PC-3 (cell line): ENCODE measurements at regions not wholly inside any gene's neighbourhood (a gene's known extent, or its start where the extent isn't known, plus 50 kb on each side); places are given as distances from the start of the nearest gene placed in this dataset.

Experiments
- CTCF ChIP-seq: fragments of 300-600 bp; sonication (generic); conservative IDR thresholded peaks from 2 replicates; pipeline ENCODE4 v1.5.1; 2017; ENCODE audit warnings: antibody characterized with exemption, low read depth, mild to moderate bottlenecking, low read length
- EZH2 ChIP-seq: fragments of 300-600 bp; sonication (generic); IDR thresholded peaks from one replicate; pipeline ENCODE4 v1.6.1; 2017; ENCODE audit warnings: antibody characterized with exemption, mild to moderate bottlenecking, low read length; ENCODE audit not compliant: unreplicated experiment
- EZH2phosphoT487 ChIP-seq: fragments of 300-600 bp; sonication (generic); IDR thresholded peaks from 2 replicates; pipeline ENCODE4 v1.6.1; 2018; ENCODE audit warnings: mild to moderate bottlenecking, antibody characterized with exemption, low read length, borderline replicate concordance

DNA sequence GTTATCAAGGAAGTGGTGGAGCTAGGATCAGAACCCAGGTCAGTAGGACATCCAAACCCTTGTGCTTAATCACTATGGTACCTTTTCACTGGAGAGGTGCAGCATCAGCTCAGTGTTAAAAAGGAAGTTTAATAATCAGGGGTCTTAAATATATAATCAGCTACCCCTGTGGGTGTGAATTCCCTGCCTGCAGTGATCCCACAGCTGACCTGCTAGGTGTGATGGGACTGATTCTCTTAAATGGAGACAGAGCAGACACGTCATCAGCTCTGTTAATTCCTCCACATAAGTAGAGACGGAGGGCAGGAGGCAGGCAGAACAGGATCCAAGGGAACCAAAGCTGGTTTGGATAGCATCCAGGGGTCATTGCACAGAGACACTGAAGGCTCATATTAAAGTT is 154.1 kb upstream of the CRBN start:
- TF ChIP-seq CTCF (no peak), EZH2 (no peak), EZH2phosphoT487 (no peak)
